NCI-H1092 treated with DMSO at 0.1 percent for 48 hours (cell line): ENCODE measurements at regions not wholly inside any gene's neighbourhood (a gene's known extent, or its start where the extent isn't known, plus 50 kb on each side); places are given as distances from the start of the nearest gene placed in this dataset.
"Not testable (repeated sequence)": the region's sequence is repeated elsewhere in the genome, so short reads cannot be mapped to it uniquely, and the experiment has no call there.

Source experiments
- DNase-seq: peaks from one replicate; lab custom pipeline; 2025; lab: John Stamatoyannopoulos, UW

DNA sequence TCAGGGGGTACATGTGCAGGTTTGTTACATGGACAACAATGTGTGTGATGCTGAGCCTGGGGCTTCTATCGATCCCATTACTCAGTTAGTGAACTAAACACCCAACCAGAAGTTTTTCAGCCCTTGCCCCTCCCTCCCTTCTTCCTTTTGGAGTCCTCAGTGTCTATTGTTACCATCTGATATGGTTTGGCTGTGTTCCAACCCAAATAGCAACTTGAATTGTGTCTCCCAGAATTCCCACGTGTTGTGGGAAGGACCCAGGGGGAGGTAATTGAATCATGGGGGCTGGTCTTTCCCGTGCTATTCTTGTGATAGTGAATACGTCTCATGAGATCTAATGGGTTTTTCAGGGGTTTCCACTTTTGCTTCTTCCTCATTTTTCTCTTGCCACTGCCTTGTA lies 186.3 kb downstream of the AEBP2 start:
- not testable (repeated sequence) for DNase-seq

DNA sequence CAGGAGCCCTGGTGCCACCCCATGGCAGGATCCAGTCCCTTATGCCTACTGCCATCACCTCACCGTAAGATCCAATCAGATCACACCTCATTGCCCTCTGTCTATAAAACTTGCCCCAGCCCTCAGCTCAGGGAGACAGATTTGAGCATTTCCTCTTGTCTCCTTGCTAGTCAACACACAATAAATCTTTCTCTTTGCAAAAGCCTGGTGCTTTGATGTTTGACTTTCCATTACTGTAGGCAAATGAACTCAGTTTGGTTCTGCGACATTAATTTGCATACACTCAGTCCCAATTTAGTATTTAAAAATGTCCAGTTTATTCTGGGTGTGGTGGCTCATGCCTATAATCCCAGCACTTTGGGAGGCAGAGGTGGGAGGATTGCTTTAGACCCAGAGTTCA lies 188.4 kb downstream of the AEBP2 start:
- DNase-seq, result no peak

DNA sequence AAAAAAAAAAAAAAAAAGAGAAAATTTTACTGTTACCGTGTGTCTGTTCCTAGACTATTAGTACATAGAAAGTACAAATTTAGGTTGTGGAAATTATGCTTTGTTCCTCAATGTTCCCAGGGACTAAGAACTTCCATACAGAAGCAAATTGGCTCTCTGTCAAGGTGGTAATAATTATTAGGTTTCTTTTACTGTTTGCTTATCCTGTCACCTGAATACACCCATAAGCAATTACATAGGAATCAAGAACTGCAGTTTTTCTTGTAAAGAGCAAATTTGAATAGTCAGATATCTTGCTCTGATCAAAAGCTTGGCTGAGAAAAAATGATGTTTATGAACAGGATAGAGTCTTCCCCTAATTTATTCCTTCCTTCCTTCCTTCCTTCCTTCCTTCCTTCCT lies 191.2 kb downstream of the AEBP2 start:
- no peak for DNase-seq

DNA sequence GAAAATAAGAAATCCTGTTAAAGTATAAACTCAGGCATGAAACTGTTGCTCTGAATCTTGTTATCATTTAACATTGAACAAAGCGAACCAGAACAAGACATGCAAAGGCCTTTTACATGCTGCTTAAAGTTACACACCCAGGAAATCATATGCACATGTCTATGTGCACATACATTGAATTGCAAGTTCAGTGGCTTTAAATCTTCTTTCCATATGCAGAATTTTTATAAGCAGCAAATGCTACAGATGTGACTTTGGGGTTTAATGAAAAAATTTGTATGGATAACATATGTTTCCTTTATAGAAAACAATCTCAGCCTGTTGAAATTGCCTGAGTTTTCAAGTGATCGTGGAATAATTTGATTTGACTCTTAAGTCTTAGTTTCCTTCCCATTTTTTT lies 193.9 kb downstream of the AEBP2 start:
- DNase-seq, result no peak

DNA sequence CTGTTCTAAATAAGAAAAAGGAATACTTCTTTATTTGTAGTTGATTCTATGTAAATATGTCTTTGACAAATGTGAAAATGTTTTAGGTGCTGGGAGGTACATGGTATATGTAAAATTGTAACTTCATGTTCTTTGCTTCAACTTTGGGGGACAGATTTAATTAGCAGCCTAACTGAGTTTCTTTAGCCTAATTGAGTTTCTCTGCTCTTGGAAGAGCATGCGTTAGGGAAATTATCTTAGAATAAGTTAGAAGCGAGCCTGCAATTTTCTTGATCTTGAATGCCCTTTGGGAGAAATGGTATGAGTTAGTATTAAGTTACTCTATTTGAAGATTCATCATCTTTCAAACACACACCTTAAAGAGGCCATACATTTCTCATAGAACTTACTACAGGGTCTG lies 194.3 kb downstream of the AEBP2 start:
- no peak for DNase-seq

DNA sequence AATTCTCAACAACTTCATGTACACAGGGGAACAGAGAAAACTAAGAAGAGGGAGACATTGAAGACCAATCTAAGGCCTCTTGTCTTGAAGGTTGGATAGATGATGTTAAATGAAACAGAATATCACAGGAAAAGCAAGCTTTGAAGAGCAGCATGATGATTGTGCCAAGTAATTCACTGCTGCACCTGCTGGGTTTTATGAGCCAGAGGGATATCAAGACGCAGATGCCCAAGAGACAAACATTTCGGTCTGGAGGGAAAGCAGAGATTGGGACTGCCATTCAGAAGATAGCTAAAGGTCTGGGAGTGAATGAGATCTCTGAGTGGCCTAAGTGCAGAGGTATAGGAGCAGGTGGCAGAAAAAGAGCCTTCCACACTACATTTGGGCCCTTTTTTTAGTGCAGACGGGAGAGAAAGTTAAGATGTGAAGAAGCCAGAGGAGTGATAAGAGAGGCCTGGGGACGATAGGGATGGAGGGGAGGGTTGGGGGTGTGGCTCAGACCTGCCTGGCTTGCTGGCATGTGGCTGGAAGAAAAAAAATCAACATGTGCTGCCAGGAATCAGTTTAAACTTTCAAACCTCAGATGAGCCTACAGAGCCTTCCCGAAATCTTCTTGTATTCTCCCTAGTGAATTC lies 200.6 kb downstream of the AEBP2 start:
- DNase-seq, result peak; percentile 83

DNA sequence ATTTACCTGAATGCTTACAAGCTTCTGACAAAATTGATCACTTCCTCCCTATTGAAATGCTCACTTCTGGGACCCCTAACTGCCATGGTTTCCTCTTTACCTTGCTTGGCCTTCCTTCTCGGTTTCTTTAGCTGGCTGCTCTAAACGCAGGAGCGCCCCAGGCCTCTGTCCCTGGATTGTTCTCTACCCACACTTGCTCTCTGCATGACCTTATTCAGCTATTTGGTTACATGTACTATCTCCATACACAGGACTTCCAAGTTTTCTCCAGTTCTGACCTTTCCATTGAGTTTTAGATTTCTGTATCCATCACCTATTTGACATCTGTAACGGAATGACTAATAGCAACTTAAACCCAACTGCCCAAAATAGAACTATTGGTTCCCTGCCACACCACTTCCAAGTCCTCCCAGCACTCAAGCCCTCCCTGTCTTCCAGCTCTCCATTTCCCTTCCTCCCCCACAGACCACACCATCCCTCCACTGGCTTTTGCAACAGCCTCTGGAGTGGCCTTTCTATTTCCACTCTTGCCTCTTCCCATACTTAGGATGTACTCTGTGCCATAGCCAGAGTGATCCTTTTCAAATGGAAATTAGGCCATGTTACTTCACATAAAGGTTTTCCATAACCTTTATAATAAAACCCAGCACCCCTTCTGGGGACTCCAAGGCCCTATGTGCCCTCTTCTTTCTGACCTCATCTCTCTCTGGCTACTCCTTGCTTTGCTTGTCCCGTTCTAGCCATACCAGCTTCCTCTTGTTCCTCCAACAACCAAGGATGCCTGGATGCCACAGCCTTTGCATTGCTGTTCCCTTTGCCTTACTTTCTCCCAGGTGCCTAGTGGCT lies 202.2 kb downstream of the AEBP2 start:
- no peak for DNase-seq

DNA sequence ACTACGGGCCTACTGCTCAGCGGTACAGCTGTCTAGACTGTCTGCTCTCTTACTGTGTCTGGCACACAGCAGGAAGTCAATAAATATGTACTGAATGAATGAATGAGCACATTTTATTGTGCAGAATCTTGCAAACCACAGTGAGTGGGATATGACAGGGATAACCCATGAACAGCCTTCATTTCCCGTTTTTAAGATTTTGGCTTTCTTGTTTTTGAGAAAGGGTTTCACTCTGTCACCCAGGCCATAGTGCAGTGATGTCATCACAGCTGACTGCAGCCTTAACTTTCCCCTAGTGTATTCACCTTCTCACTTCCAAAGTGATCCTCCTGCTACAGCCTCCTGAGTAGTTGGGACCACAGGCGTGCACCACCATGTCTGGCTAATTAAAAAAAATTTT lies 203.1 kb downstream of the AEBP2 start:
- no peak for DNase-seq

DNA sequence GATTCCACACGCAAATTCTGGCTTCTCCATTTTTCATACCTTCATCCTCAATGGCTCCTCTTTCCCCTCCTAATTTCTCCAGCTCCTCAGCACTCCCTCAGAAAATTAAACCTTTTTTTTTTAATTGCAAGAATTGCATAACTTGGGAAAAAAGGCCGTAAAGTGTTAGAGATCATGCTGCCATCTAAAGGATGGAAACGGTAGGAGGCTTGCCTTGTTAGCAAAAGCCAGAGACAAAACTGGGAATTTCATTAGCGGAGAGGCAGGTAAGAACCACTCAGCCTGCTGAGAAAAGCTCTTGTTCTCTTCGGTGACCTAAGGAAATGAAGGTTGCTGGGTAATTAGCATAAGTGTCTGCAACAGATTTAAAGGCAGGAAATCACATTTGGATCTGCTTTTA lies 204.3 kb downstream of the AEBP2 start:
- DNase-seq, result peak; percentile 66

DNA sequence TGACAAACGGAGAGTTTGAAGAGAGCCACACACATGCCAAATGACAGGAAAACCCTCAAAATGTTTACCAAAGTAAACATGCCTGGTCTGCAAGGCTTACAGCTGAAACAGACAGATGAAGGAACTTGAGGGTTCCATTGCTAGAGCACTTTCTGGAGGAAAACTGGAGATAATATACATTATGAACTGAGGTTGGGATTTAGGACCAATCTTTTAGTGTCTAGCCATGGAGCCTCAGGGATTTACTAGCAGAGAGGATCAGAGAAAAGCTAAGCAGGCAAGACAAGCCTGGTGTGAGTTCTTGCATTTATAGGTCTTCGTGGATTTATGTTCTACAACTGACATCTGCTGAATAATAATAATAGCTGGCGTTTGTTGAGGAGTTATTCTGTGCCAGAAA lies 205.3 kb downstream of the AEBP2 start:
- DNase-seq, result no peak

DNA sequence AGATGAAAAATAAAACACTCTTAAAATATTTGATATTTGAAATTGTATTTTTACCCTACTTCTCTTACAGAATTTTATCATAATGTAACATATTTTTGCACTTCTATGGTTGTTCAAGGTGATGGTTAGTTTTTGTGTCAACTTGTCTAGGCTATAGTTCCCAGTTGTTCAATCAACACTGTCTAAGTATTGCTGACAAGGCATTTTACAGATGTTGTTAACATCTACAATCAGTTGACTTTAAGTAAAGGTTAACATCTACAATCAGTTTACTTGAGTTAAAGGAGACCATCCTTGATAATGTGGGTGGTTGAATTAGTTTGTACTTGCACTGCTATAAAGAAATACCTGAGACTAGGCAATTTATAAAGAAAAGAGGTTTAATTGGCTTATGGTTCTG lies 206.5 kb downstream of the AEBP2 start:
- no peak for DNase-seq

DNA sequence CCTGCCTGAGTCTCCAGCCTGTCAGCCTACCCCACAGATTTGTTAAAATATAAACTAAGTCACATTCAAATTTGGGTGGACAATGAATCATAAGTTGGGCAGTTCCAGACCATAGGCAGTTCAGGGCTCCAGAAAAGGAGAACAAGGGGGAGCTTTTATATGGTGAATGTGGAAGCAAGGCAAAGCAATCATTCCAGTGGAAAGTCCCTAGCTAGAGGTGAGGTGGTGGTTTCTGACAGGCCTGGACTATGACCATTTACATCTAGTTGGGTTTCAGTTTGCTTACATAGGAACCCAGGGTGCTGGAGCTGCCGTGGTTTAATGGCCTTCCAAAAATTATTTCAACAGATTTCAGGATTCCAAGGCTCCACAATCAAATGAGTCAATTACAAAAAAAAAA lies 207.3 kb downstream of the AEBP2 start:
- no peak for DNase-seq

DNA sequence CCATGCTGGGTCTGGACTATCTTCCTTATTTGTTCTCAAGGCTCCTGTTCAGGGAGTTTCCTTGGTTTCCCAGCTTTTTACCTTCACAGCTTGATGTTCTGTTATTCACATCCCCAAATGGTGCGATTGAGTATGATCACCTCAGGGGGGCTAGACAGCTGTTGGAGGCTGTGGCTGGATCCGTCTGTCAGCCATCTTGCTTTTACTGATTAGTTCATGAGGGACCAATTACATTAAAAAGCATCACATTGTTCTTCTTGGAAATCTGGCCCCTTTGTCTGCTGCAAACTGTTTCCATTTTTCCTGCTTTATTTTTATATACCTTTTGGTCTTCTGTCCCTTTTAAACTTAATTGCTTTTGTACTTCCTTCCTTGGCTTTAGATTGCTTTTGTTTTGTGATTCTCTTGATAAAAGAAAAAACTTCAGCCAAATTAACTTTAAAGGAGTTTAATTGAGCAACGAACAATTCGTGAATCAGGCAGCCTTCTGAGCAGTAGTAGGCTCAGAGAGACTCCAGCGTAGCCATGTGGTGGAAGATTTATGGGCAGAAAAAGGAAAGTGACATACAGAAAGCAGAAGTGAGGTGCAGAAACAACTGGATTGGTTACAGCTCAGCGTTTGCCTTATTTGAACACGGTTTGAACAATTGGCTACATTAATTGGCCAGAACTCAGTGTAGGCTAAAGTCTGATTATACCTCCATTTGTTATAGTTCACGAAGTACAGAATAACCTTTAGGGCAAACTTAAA lies 208.7 kb downstream of the AEBP2 start:
- DNase-seq, result no peak

DNA sequence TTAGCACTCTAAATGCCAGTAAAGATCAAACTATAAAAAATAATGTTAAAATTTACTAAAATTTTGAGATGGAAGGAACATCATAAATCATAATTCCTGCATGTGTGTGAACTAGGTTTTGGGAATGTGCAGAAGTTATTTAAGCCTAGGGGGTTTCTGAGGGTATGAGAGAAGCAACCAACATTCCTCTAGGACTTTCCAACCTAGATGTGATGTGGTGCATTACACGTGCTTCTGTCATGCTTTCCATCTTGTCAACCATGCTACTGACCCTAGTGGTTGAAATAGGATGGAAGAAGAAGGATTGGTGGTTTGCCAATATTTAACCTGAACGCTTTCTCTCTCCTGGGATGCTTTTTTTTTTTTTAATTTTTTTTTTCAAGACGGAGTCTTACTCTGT lies 209.3 kb downstream of the AEBP2 start:
- no peak for DNase-seq

DNA sequence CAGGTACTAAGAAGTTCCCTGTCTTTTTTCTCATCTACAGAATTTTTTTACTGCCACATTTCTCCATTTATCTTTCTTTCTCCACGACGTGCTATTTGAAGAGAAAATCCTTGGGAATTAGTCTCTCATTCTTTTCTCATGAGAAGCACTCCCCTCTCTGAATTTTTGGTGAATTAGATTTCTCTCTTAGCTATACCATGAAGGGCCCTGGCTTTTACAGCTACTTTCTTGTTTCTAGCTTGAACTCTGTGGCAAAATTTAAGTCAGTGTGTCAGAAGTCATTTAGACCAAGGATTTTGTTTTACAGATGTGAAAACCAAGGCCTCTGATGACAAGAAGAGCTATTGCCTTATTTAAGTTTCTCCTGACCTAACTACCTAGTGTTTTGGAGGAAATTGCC lies 213.1 kb downstream of the AEBP2 start:
- DNase-seq, result no peak

DNA sequence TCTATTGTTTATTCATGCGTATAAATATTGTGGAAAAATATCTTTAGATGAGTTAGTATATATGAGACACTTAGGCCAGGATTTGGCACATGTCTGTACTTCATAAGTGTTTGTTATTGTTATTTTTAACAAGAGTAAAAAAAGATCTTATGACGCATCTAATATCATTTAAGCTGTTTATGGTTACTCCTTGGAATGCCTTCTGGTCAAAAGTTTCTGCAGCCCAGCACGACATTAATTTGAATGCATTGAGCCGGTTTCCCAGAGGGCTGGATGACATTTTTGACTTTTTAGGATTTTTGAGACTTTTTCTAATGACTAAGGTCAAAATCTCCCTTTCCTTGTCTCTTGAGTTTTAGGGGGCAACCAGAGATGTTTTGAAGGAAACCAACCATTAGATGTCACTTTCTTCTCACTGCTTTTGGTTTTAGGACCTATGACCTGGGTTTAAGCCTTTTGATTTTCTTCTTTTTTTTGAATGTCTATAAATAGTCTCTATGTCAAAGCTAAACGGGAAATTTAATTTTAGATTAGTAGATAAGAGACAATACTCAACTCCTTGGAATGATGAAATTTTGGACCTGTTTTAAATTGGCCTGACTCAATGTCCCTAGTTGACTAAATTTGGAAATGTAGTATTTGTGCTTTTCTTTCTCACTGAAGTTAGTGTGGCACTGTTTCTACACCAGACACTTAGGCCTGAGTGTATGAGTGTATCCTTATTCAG lies 215.5 kb downstream of the AEBP2 start:
- no peak for DNase-seq

DNA sequence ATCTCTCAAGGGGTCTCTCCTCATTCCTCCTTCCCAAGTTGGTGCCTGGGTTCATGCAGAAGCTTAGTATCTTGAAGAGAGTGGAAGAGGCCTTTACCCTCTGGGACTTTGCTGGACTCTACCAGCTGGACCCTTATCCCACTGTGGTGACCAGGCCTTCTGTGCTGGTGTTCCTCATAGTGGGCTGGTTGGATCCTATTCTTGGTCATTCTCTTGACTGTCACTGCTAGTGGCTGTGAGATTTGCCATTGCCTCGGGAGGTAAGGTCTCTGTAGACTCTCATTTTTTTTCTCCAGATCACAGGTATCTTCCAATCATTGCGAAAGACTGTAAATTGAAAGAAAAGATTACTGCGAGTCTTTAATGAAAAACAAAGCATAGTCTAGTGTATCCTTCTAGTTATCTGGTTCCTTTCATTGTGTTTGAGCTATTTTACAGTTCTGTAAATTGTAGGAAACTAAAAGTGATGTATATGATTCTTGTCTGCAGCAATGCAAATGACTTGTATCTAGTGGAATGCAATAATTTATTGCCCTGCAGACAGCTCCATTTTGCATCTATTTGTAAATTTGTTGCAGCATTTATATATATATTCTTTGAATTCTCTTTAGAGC lies 217.9 kb downstream of the AEBP2 start:
- no peak for DNase-seq

DNA sequence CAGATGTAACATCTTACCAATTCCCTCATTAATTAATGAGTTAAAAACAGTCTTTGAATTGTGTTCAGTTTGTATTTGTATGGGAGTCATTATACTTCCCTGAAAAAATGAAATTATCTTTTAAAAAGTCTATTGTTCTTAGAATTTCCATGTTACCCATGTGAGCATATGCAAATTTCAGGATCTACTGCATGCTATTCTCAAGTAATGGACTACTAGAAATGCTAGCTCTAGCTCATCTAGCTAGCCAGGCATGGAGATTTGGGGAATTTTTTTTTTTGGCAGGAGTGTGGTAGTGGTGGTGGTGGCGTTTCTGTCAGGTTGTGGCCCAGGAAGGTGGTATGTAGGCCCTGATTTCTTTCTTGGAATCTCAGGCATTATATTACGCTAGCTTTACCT lies 218.4 kb downstream of the AEBP2 start:
- no peak for DNase-seq

DNA sequence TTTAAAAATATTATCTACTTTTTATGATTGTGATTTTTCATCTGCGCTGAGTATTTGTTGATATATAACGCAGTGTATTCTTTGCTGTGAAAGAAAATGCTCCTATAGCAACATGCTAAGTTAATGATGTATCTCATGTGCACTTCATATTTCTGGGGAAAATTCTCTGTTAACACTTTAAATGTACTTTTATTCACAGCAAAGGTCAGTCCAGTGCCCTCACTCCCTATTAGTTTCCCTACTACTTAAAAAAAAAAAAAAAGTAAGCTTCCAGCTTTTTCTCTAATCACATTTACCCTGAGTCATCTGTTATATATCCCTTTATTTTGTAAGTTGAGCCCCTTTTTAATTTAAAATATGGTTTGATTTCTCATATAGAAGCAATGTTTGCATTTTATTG lies 219.8 kb downstream of the AEBP2 start:
- DNase-seq, result no peak

DNA sequence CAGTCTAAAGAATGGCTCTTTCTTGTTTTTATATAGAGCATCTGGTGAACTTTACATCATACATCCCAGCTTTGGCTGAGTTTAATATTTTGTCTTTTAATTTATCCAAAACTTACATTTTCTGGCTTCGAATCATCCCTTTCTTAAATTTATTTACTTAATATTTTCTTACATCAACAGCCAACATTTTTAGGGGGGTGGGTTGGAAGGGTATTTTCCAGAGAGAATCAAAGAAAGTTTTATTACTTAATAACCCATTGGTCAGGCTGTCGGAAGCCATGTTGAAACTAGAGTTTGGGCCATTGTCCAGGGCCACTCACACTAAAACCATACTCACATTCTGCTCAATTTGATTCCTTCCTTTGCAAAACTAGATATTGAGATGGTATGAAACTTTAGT lies 220.2 kb downstream of the AEBP2 start:
- no peak for DNase-seq

DNA sequence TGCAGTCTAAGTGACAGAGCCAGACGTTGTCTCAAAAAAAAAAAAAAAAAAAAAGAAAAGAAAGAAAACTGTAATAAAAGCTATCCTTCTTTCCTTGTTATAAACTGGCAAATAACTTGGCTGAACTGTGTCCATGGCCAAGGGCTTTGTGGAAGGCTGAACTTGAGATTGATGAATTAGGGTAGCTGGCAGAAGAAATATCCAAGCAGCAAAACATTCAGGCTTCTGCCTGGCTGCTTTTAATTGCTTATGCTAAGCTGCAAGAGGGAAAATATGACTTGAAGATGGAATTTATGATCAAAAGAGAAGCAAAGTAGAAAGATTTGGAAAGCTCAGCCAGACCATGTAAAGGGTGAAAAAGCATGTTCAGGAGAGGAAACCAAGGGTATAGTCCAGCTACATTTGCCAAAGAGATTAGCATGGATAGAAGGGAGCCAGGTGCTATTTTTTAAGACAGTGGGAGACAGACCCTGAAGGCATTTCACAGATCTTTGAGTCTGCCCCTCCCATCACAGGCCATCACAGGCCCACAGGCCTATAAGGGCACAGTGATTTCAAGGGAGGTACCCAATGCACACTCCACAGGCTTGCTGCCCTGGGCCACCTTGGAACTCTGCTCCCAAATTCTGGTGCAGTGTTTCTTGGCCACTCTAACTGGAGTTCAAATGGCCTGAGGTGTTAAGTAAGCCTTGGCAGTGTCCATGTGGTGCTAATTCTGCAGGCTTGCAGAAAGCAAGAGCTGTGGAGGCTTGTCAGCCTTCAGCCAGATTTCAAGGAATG lies 226.0 kb downstream of the AEBP2 start:
- DNase-seq, result no peak
